Testis (tissue), 2 donors: ENCODE measurements at regions not wholly inside any gene's neighbourhood (a gene's known extent, or its start where the extent isn't known, plus 50 kb on each side); places are given as distances from the start of the nearest gene placed in this dataset.

Experiments
- CTCF ChIP-seq, 3 experiments: fragments of 450-650 bp in 2 of 3; fragments of 200-600 bp in 1 of 3; sonication (generic) in 1 of 3; IDR thresholded peaks; one replicate each; pipeline ENCODE4 v1.5.1; 2016 to 2019; ENCODE audit warnings: antibody characterized with exemption in 3 of 3, mild to moderate bottlenecking in 2 of 3, moderate library complexity in 1 of 3
- POLR2A ChIP-seq: fragments of 450-650 bp; IDR thresholded peaks from one replicate; pipeline ENCODE4 v1.6.1; 2017; ENCODE audit warnings: antibody characterized with exemption, mild to moderate bottlenecking, moderate library complexity

- TF ChIP-seq CTCF (IDR thresholded peaks at IDR 0.05) (no peak), POLR2A (no peak)
Observed at GRCh38 chr12:116404913-116405611, 127.6 kb upstream of the MED13L start.
